SK-MEL-5 (cell line): ENCODE measurements at regions not wholly inside any gene's neighbourhood (a gene's known extent, or its start where the extent isn't known, plus 50 kb on each side); places are given as distances from the start of the nearest gene placed in this dataset.
"Not testable (repeated sequence)": the region's sequence is repeated elsewhere in the genome, so short reads cannot be mapped to it uniquely, and the experiment has no call there.

Source experiments
- DNase-seq: peaks from one replicate; pipeline ENCODE4 v3.0.0-alpha.2; 2016; ENCODE audit warnings: low read depth, low spot score
- in situ Hi-C: cut with HindIII; loops from 2 replicates; pipeline ENCODE4 v1.10.0; 2016; ENCODE audit warnings: low sequenced_read_pairs, high pct_unique_total_duplicates, low pct_unique_long_range_greater_than_20kb
- small RNA-seq, 2 experiments: library from RNA; depleted of rRNA; stranded (forward); fragments of <200 nt; gene quantifications; one replicate each; pipeline ENCODE3, GENCODE V24; 2014

GRCh38 chr6:119428633-119429032, 79.1 kb upstream of the MAN1A1 start:
- DNase-seq: no peak
- in situ Hi-C loops: no loop called here

GRCh38 chr6:119426619-119427018, 77.1 kb upstream of the MAN1A1 start:
- in situ Hi-C loops: no loop called here
- no peak for DNase-seq

GRCh38 chr6:119423996-119424395, 74.4 kb upstream of the MAN1A1 start:
- in situ Hi-C loops: no loop called here
- DNase-seq: no peak

GRCh38 chr6:119418084-119418483, 68.5 kb upstream of the MAN1A1 start:
- in situ Hi-C loops, DNase-seq: not testable (repeated sequence)

GRCh38 chr6:119407156-119407555, 57.6 kb upstream of the MAN1A1 start:
- DNase-seq: no peak
- in situ Hi-C loops: no loop called here

- DNase-seq, in situ Hi-C loops: not testable (repeated sequence)
These were observed 55.6 kb upstream of the MAN1A1 start for GRCh38 chr6:119405114-119405513.

Small RNA genes lying in the stretch of these regions (small RNA-seq; reads per million reads assigned to genes)
- gene COX6A1P3 (0 reads per million in 2 experiments), gene MIR3144 (0.04 to 1.2 reads per million in 2 experiments), gene RNA5SP215 (0.35 to 26.2 reads per million in 2 experiments), gene RNU6-214P (0 reads per million in 2 experiments)
